ENCODE measurements at regions not wholly inside any gene's neighbourhood (a gene's known extent, or its start where the extent isn't known, plus 50 kb on each side); places are given as distances from the start of the nearest gene placed in this dataset.

GRCh38 chr10:88147000-88147798, 283.8 kb downstream of the PTEN start:
- no peak overlapping the region for H3K27ac ChIP-seq
- H3K4me3 ChIP-seq (ENCODE audit: low read depth, low read length), result no peak overlapping the region
- no peak for TF ChIP-seq CTCF (IDR thresholded peaks at IDR 0.05; ENCODE audit: low read depth, low read length)
- no peaks in the 10 kb centered on the region for H3K27me3 ChIP-seq (ENCODE audit: insufficient read depth, low read depth, severe bottlenecking)
- no peaks in the 10 kb centered on the region for H3K9me3 ChIP-seq (ENCODE audit: severe bottlenecking)
- DNase-seq, result no peak
- no peaks in the 10 kb centered on the region for H3K36me3 ChIP-seq

- H3K9me3 ChIP-seq (ENCODE audit: severe bottlenecking), result no peaks in the 10 kb centered on the region
- no peaks in the 10 kb centered on the region for H3K36me3 ChIP-seq
- DNase-seq, result no peak
- no peak overlapping the region for H3K4me3 ChIP-seq (ENCODE audit: low read depth, low read length)
- no peak overlapping the region for H3K27ac ChIP-seq
- H3K27me3 ChIP-seq (ENCODE audit: insufficient read depth, low read depth, severe bottlenecking), result no peaks in the 10 kb centered on the region
- no peak for TF ChIP-seq CTCF (IDR thresholded peaks at IDR 0.05; ENCODE audit: low read depth, low read length)
Measured at GRCh38 chr10:88149906-88150305, 286.5 kb downstream of the PTEN start.

GRCh38 chr10:88150339-88150738, 286.9 kb downstream of the PTEN start:
- no peaks in the 10 kb centered on the region for H3K9me3 ChIP-seq (ENCODE audit: severe bottlenecking)
- TF ChIP-seq CTCF (IDR thresholded peaks at IDR 0.05; ENCODE audit: low read depth, low read length), result no peak
- DNase-seq, result no peak
- no peaks in the 10 kb centered on the region for H3K27me3 ChIP-seq (ENCODE audit: insufficient read depth, low read depth, severe bottlenecking)
- no peaks in the 10 kb centered on the region for H3K36me3 ChIP-seq
- no peak overlapping the region for H3K4me3 ChIP-seq (ENCODE audit: low read depth, low read length)
- no peak overlapping the region for H3K27ac ChIP-seq

GRCh38 chr10:88152728-88153133, 289.3 kb downstream of the PTEN start:
- H3K27ac ChIP-seq, result no peak overlapping the region
- no peaks in the 10 kb centered on the region for H3K27me3 ChIP-seq (ENCODE audit: insufficient read depth, low read depth, severe bottlenecking)
- H3K36me3 ChIP-seq, result no peaks in the 10 kb centered on the region
- no peak overlapping the region for H3K4me3 ChIP-seq (ENCODE audit: low read depth, low read length)
- no peak for DNase-seq
- H3K9me3 ChIP-seq (ENCODE audit: severe bottlenecking), result no peaks in the 10 kb centered on the region
- no peak for TF ChIP-seq CTCF (IDR thresholded peaks at IDR 0.05; ENCODE audit: low read depth, low read length)

GRCh38 chr10:88154596-88155250, 291.3 kb downstream of the PTEN start:
- DNase-seq, result no peak

More at GRCh38 chr10:88154596-88155250, 291.3 kb downstream of the PTEN start:
- Histone ChIP-seq H3K27me3 (ENCODE audit: insufficient read depth, low read depth, severe bottlenecking) (no peaks in the 10 kb centered on the region), H3K36me3 (no peaks in the 10 kb centered on the region), H3K4me3 (ENCODE audit: low read depth, low read length) (no peak overlapping the region), H3K27ac (no peak overlapping the region), H3K9me3 (ENCODE audit: severe bottlenecking) (no peaks in the 10 kb centered on the region)
- no peak for TF ChIP-seq CTCF (IDR thresholded peaks at IDR 0.05; ENCODE audit: low read depth, low read length)

Data from WERI-Rb-1 (cell line).